C1 segment of cervical spinal cord (tissue), 14 donors: ENCODE measurements at regions not wholly inside any gene's neighbourhood (a gene's known extent, or its start where the extent isn't known, plus 50 kb on each side); places are given as distances from the start of the nearest gene placed in this dataset.
"Not testable (repeated sequence)": the region's sequence is repeated elsewhere in the genome, so short reads cannot be mapped to it uniquely, and the experiment has no call there.

Experiments used
- DNase-seq, 14 donors: peaks; one replicate each; lab custom pipeline; 2025; lab: John Stamatoyannopoulos, UW

DNA sequence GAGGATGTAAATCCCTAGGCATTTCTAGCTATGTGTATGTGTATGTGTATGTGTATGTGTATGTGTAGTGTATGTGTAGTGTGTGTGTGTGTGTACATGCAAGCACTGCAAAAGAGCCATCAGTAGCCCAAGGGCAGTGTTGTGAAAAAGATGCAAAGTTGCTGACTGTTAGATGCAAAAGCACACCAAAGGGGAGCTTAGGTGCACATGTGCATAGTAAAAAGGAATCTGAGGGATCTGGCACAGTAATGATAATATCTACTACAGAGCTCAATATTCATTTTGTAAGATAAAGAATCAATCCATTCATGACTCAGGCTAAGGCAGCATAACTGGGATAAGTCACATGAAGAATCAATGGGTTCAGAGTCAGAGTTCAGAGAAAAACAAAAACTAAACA lies 80.2 kb downstream of the TMEM47 start:
- DNase-seq: no peak

DNA sequence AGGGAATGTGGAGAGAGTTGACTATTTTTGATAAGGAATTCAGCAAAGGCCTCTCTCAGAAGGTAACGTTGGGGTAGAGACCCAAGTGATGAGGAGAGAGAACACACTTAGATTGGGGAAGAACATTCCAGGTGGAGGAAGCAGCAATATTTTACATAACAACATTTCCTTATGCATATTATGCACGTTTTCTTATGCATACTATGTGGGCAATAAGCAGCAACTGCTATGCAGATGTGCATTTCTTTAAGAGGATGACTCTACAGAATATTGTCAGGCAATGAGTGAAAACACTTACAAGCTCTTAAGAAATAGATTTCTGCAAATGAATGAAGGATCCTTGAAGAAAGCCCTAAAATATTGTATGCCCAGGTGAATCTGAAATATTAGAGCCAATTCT lies 91.1 kb downstream of the TMEM47 start:
- no peak for DNase-seq

GRCh38 chrX:34563804-34564203 lies 93.3 kb downstream of the TMEM47 start:
- no peak for DNase-seq

DNA sequence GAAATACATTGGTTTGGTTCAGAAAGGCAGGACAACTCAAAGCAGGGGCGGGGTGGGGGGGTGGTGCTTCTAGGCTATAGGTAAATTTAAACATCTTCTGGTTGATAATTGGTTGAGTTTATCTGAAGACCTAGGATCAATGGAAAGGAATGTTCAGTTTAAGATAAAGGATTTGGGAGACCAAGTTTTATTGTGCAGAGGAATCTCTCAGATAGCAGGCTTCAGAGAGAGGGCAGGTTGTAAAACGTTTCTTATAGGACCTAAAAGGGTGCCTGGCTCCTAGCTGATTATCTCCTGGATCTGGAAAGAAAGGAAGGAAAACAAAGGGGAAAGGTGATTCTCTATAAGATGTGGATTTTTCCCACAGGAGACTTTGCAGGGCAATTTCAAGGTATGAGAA lies 94.0 kb downstream of the TMEM47 start:
- DNase-seq: no peak

DNA sequence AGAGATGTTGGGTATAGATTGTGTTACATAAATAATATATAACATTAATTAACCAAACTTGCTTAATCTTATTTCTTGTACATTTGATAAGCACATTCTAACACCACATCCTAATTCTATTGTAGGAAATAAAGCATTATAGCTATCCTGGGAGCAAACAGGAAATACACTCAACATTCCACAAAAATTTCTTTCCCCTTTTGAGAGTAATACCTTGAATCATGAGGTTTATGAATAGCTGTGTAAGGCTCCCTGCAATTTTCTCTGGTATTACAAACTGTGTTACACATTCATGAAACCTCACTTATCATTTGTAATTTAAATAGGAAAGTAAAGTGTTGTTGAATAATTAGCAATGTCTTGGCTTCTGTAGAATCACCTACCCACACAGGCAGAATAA lies 95.1 kb downstream of the TMEM47 start:
- no peak for DNase-seq

- DNase-seq: no peak
Observed at GRCh38 chrX:34560180-34560579, 96.9 kb downstream of the TMEM47 start.

- no peak for DNase-seq
Observed at GRCh38 chrX:34559325-34559724, 97.8 kb downstream of the TMEM47 start.

DNA sequence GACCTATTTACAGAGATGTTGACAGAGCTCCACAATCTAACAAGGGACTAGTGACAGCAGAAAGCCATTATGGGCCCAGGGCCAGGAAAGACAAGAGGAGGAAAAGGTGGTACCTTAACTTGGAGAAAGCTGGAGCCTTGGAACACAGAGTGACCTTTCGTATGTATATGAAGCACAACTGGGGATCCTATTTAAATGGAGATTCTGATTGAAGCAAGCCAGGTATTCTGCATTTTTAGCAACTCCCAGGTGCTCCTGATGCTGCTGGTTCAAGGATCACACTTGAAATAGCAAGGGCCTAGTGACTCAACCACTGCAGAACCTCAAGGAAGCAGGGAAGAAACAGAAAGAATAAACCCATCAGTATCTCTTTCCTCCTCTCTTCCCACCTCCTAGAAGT lies 99.4 kb downstream of the TMEM47 start:
- no peak for DNase-seq

DNA sequence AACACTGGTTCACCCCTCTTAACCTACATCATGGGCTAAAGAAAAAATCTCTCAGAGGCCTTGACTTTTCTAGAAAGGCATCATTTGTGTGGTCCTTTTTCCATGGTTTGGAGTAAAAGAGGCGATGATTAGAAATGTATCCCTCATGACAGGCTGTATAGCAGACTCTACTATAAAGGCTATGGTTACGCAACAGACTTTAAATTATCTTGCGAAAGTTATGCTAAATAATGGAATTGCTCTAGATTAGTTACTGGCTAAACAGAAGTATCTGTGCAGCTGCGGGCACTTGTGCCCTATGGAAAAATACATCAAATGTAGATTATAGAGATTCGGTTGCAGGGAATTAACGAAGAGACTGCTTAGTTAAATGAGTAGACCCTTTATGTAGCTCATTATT lies 101.6 kb downstream of the TMEM47 start:
- no peak for DNase-seq

DNA sequence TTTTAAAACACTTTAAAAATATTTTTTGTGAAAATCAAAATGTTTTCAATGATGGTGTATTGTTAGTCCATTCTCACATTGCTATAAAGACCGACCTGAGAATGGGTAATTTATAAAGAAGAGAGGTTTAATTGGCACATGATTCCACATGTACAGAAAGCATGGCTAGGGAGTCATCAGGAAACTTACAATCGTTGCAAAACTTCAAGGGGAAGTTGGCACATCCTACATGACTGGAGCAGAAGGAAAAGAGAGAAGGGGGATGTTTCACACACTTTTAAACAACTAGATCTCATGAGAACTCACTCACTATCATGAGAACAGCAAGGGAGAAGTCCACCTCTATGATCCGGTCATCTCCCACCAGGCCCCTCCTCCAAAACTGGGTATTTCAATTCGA lies 110.7 kb downstream of the TMEM47 start:
- no peak for DNase-seq

- DNase-seq: no peak
Observed at GRCh38 chrX:34528081-34528480, 129.0 kb downstream of the TMEM47 start.

- no peak for DNase-seq
Observed at GRCh38 chrX:34521563-34521962, 135.5 kb downstream of the TMEM47 start.

- no peak for DNase-seq
Observed at GRCh38 chrX:34509394-34509793, 147.7 kb downstream of the TMEM47 start.

DNA sequence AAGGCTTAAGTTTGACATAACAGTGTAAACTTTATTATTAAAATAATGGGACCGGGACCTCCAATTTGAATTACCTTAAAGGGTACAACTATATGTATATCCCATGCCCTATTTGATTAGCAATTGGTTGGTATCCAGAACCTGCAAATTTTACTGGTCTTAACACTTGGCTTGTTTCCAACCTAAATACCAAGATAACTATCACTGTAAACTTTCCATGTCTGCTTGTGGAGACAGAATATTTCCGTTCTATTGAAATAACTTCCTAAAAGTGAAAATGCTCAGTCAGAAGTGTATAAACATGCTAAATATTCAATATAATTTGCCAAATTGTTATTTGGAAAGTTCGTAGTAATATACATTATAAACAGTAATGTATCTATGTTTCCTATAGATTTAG lies 154.0 kb downstream of the TMEM47 start:
- no peak for DNase-seq

DNA sequence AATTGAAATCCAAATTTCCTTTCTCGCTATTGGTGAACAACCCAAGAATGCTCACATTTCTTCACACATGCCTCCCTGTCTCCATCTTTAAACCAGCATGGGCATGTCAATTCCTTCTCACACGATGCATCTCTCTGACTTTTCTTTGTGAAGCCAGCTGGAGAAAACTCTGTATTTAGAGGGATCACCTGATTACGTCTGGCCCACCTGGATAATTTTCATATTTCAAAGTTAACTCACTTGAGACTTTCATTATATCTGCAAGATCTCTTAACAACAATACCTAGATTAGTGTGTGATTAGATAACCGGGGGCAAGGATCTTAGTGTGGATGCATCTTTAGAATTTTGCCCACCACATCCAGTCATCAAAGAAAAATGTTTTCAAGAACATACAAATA lies 164.0 kb downstream of the TMEM47 start:
- no peak for DNase-seq

DNA sequence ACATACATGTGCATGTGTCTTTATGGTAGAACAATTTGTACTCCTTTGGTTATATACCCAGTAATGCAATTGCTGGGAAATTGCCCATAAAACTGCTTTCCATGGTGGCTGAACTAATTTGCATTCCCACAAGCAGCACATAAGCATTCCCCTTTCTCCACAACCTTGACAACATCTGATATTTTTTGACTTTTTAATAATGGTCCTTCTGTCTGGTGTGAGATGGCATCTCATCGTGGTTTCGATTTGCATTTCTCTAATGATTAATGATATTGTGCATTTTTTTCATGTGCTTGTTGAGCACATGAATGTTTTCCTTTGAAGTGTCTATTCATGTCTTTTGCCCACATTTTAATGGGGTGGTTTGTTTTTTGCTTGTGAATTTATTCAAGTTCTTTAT lies 166.0 kb downstream of the TMEM47 start:
- DNase-seq: no peak

DNA sequence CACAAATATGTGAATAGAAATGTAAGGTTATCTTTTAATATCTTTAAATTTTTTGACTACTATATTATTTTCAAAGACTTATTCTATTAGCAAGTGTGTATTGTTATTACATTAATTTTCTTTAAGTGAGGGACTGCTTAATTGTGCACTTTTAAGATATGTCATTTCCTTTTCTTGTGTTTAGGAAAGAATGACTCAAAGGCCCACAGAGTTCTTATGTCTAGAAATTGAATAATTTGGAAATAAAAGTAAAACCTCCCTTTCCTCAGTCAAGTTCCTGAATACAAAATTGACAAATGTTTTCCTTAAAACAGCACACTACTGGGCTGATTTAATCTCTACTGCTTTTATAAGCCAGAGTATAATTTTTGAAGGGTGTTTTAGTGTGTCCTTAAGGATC lies 169.7 kb downstream of the TMEM47 start:
- no peak for DNase-seq

DNA sequence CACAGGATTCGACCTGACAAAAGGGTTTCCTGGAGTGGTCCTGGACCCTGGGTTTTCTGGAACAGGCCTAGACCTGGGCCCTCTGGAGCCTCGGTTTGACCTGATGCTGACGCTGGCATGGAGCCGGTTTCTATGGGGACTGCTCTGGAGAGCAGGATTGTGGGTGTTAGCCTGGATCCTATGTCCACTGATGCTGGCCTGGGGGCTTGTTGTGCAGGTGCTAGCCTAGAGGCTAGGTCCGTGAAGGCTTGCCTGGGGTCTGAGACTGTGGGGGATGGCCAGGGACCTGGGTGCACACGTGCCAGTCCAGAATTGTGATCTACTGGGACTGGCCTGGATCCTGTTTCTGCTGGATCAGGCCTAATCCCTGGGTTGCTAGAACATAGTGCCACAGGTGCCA lies 173.1 kb downstream of the TMEM47 start:
- no peak for DNase-seq

DNA sequence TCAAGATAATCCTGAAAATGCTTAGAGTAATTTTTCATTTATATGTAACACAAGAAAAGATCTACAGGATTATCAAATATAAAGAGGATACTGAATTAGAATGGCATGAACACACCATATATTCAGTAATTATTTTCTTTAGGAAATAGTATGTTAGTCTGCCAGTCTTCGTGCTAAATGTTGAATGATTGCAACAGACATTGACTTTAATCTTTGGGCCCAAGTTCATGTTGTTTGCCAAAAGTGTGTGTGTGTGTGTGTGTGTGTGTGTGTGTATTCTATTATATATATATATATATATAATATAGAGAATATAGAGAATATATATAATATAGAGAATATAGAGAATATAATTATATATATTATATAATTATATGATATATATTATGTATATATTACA lies 186.6 kb downstream of the TMEM47 start:
- DNase-seq: no peak

- no peak for DNase-seq
Observed at GRCh38 chrX:34467437-34467836, 189.6 kb downstream of the TMEM47 start.

- not testable (repeated sequence) for DNase-seq
Observed at GRCh38 chrX:34463220-34463619, 193.9 kb downstream of the TMEM47 start.

DNA sequence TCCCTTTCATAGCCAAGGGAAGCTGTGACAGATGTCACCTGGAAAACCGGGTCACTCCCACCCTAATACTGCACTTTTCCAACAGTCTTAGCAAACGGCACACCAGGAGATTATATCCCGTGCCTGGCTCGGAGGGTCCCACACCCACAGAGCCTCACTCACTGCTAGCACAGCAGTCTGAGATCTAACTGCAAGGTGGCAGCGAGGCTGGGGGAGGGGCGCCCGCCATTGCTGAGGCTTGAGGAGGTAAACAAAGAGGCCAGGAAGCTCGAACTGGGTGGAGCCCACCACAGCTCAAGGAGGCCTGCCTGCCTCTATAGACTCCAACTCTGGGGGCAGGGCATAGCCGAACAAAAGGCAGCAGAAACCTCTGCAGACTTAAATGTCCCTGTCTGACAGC lies 199.2 kb downstream of the TMEM47 start:
- not testable (repeated sequence) for DNase-seq

DNA sequence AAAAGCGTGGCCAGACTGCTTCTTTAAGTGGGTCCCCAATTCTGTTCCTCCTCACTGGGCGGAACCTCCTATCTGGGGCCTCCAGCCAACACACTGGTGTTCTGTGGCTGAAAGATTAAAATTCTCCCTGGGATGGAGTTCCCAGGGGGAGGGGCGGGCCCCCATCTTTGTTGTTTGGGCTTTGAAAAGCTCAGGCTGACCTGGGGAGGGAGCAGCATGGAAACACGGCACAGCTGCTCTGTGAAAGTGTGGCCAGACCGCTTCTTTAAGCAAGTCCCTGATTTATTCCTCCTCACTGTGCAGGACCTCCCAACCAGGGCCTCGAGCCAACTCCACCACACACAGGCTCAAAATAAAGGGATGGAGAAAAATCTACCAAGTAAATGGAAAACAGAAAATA lies 219.5 kb downstream of the TMEM47 start:
- DNase-seq: no peak

DNA sequence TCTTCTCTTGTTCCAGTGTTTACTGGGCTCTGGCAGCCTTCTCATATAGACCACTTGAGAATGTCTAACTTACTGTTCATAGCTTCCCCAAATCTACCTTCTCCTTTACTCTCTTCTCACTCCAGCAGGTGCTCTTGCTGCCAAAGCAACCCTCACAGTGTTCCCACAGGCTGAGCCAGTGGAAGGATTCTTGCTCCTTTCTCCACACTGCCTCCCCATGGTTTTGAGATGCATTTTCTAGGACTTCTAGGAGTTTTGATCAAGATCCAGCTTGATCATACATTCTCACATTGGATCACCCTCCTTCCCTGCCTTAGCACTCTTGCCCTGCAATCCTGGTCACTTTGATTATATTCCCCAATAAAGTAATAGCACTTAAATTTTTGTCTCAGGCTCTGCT lies 230.8 kb downstream of the TMEM47 start:
- no peak for DNase-seq

- no peak for DNase-seq
Observed at GRCh38 chrX:34406580-34406979, 250.5 kb downstream of the TMEM47 start.
